AG10803 (cell line): ENCODE measurements at regions not wholly inside any gene's neighbourhood (a gene's known extent, or its start where the extent isn't known, plus 50 kb on each side); places are given as distances from the start of the nearest gene placed in this dataset.
A peak's percentile ranks its signal among the peaks of the same experiment; 100 is the strongest.

Experiments used
- DNase-seq: peaks from one replicate; pipeline ENCODE4 v3.0.0; 2010; ENCODE audit warnings: low read depth
- H3K4me3 ChIP-seq: 2 replicates; pipeline ENCODE4 v1.5.1; 2011; ENCODE audit warnings: mild to moderate bottlenecking, low read length, control low read depth
- CTCF ChIP-seq: conservative IDR thresholded peaks from 2 replicates; pipeline ENCODE4 v1.5.1; 2011; ENCODE audit warnings: mild to moderate bottlenecking, low read length, control low read depth, inconsistent platforms

- no peak for DNase-seq
- no peak for TF ChIP-seq CTCF
Measured at GRCh38 chr20:22901164-22901563, 133.9 kb upstream of the SSTR4 start.

GRCh38 chr20:22901921-22902320, 133.2 kb upstream of the SSTR4 start:
- DNase-seq = no peak
- no peak overlapping the region for H3K4me3 ChIP-seq
- TF ChIP-seq CTCF = no peak

More at GRCh38 chr20:22901164-22901563, 133.9 kb upstream of the SSTR4 start:
- H3K4me3 ChIP-seq = no peak overlapping the region

GRCh38 chr20:22904386-22904785, 130.7 kb upstream of the SSTR4 start:
- no peak for TF ChIP-seq CTCF
- peak; percentile 34 for DNase-seq
- H3K4me3 ChIP-seq = no peak overlapping the region

- no peak for TF ChIP-seq CTCF
- no peak for DNase-seq
Measured at GRCh38 chr20:22904905-22905304, 130.2 kb upstream of the SSTR4 start.

GRCh38 chr20:22905658-22906057, 129.5 kb upstream of the SSTR4 start:
- peak; percentile 70 for DNase-seq
- no peak overlapping the region for H3K4me3 ChIP-seq

More at GRCh38 chr20:22904905-22905304, 130.2 kb upstream of the SSTR4 start:
- no peak overlapping the region for H3K4me3 ChIP-seq

GRCh38 chr20:22908437-22908836, 126.7 kb upstream of the SSTR4 start:
- H3K4me3 ChIP-seq = no peak overlapping the region
- no peak for TF ChIP-seq CTCF
- DNase-seq = no peak

More at GRCh38 chr20:22905658-22906057, 129.5 kb upstream of the SSTR4 start:
- TF ChIP-seq CTCF = no peak

GRCh38 chr20:22908944-22909343, 126.2 kb upstream of the SSTR4 start:
- H3K4me3 ChIP-seq = no peak overlapping the region
- no peak for TF ChIP-seq CTCF
- no peak for DNase-seq
